Sigmoid colon (tissue), 4 donors: ENCODE measurements at regions not wholly inside any gene's neighbourhood (a gene's known extent, or its start where the extent isn't known, plus 50 kb on each side); places are given as distances from the start of the nearest gene placed in this dataset.

Source experiments
- EP300 ChIP-seq, 4 donors: sonication (generic); formaldehyde crosslinking; IDR thresholded peaks; one replicate each; pipeline ENCODE4 v1.6.1; 2017; ENCODE audit warnings: antibody characterized with exemption in 4 of 4
- POLR2A ChIP-seq, 2 donors: fragments of 450-650 bp; IDR thresholded peaks; one replicate each; pipeline ENCODE4 v1.6.1; 2016; ENCODE audit warnings: antibody characterized with exemption in 2 of 2, mild to moderate bottlenecking in 2 of 2, moderate library complexity in 2 of 2
- TF ChIP-seq, protein P1 (sequence below), 4 experiments: fragments of 450-650 bp in 3 of 4; fragments of 200-600 bp in 1 of 4; IDR thresholded peaks; one replicate each; pipeline ENCODE4 v1.5.1; 2016 to 2019; ENCODE audit warnings: antibody characterized with exemption in 4 of 4, mild to moderate bottlenecking in 3 of 4, moderate library complexity in 2 of 4

DNA sequence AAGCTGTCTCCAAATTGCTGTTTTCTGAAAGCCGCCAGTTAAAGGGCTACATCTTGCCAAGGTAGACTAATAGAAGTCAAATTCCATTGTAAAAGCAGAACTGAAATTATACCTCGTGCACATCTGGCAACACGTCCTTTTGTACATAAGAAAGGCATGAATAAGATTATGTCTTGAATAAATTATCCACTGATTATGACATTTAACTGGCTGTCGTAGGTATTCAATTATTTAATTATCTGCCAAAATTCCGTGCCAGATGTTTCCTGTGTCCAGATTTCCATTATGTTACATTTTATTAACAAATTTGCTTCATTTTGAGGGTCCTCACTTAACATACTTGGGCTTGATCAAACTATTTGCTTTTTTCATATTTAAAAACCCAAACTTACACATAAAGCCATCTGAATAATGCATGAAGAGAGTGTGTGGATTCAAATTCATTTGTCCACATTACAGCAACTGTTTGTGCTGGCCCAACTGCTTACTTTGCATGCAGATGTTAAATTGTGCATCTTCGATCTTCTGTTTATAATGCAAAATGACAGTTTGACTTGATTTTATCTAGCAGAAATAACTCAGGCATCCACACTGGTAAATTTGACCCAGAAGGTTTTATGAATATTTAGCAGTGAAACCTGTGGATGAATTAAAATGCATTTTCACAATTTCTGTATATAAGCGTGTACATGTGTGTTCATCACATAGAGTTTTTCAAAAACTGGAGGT lies 701.5 kb downstream of the ZNF385D start:
- no peak for TF ChIP-seq POLR2A (IDR thresholded peaks at IDR 0.05)
- TF ChIP-seq, protein P1, sequence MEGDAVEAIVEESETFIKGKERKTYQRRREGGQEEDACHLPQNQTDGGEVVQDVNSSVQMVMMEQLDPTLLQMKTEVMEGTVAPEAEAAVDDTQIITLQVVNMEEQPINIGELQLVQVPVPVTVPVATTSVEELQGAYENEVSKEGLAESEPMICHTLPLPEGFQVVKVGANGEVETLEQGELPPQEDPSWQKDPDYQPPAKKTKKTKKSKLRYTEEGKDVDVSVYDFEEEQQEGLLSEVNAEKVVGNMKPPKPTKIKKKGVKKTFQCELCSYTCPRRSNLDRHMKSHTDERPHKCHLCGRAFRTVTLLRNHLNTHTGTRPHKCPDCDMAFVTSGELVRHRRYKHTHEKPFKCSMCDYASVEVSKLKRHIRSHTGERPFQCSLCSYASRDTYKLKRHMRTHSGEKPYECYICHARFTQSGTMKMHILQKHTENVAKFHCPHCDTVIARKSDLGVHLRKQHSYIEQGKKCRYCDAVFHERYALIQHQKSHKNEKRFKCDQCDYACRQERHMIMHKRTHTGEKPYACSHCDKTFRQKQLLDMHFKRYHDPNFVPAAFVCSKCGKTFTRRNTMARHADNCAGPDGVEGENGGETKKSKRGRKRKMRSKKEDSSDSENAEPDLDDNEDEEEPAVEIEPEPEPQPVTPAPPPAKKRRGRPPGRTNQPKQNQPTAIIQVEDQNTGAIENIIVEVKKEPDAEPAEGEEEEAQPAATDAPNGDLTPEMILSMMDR (IDR thresholded peaks at IDR 0.05) = no peak
- no peak for TF ChIP-seq EP300 (IDR thresholded peaks at IDR 0.05)
